Choroid plexus epithelial cell (primary cell): ENCODE measurements at regions not wholly inside any gene's neighbourhood (a gene's known extent, or its start where the extent isn't known, plus 50 kb on each side); places are given as distances from the start of the nearest gene placed in this dataset.

ENCODE experiments used
- DNase-seq: peaks from one replicate; pipeline ENCODE4 v3.0.0-alpha.2; 2010; ENCODE audit warnings: low read depth
- H3K4me3 ChIP-seq: 2 replicates; pipeline ENCODE4 v1.5.1; 2011; ENCODE audit warnings: low read depth, mild to moderate bottlenecking, control low read depth, low read length, moderate library complexity
- CTCF ChIP-seq: conservative IDR thresholded peaks from 2 replicates; pipeline ENCODE4 v1.5.1; 2011; ENCODE audit warnings: low read depth, mild to moderate bottlenecking, control low read depth, inconsistent platforms, low read length, moderate library complexity

GRCh38 chr9:95815133-95815532 lies 60.4 kb upstream of the ERCC6L2 start:
- no peak overlapping the region for H3K4me3 ChIP-seq
- peak; percentile 85 for DNase-seq
- no peak for TF ChIP-seq CTCF

- DNase-seq, result no peak
- no peak for TF ChIP-seq CTCF
- no peak overlapping the region for H3K4me3 ChIP-seq
These were observed 61.6 kb upstream of the ERCC6L2 start for GRCh38 chr9:95813923-95814322.

GRCh38 chr9:95810814-95811213 lies 64.7 kb upstream of the ERCC6L2 start:
- no peak for TF ChIP-seq CTCF
- H3K4me3 ChIP-seq, result no peak overlapping the region
- no peak for DNase-seq

GRCh38 chr9:95810133-95810532 lies 65.4 kb upstream of the ERCC6L2 start:
- TF ChIP-seq CTCF, result no peak
- H3K4me3 ChIP-seq, result no peak overlapping the region
- DNase-seq, result no peak

GRCh38 chr9:95809686-95810085 lies 65.8 kb upstream of the ERCC6L2 start:
- DNase-seq, result no peak
- no peak overlapping the region for H3K4me3 ChIP-seq
- no peak for TF ChIP-seq CTCF

- no peak overlapping the region for H3K4me3 ChIP-seq
- DNase-seq, result peak; percentile 70
- no peak for TF ChIP-seq CTCF
These were observed 67.5 kb upstream of the ERCC6L2 start for GRCh38 chr9:95808011-95808410.

GRCh38 chr9:95807326-95807947 lies 68.1 kb upstream of the ERCC6L2 start:
- DNase-seq, result peak; percentile 90
- no peak for TF ChIP-seq CTCF

More at GRCh38 chr9:95807326-95807947, 68.1 kb upstream of the ERCC6L2 start:
- H3K4me3 ChIP-seq, result no peak overlapping the region
